GM21526 (cell line): ENCODE measurements at regions not wholly inside any gene's neighbourhood (a gene's known extent, or its start where the extent isn't known, plus 50 kb on each side); places are given as distances from the start of the nearest gene placed in this dataset.

Experiments
- ATAC-seq: cut with Tn5 transposase; IDR thresholded peaks from one replicate; pipeline ENCODE4 v1.9.1; 2021; ENCODE audit warnings: moderate library complexity; ENCODE audit not compliant: unreplicated experiment, low FRiP score

DNA sequence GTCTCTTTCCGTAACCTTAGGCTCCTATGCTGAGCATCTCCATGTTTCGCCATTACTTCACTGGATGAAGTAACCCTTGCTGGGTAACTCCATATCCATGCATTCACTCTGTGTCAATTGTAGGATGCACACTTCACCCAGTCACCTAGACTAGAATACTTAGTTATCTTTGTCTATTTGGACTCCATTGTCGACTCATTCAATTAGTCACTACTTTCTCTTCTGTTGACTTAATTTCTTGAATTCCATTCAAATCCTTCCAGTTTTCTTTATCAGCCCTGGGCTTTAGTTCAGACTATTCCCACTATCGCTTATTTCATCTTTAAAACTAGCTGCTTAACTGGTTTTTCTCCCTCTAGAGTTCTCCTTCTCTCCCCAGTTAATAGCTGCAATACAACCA, 111.3 kb upstream of the TNS3 start:
- ATAC-seq = no peak

DNA sequence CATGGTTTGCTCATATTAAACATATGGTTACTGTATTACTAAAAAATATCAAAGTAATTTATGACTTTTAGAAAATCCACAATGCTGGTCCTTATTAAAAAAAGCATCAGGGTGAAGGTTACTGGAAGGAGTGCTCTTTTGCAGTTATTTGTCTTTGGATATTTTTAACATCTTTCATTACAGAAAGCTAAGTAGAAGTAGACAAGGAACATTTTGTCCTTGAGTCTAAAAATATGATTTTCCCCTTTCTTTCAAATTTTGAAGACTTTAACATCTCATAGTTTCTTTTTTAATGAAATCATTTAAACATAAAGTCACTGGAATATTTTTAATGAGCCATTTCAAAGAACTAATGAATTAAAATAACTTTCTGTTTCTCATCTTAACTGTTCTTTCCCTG, 110.1 kb upstream of the TNS3 start:
- ATAC-seq = no peak

DNA sequence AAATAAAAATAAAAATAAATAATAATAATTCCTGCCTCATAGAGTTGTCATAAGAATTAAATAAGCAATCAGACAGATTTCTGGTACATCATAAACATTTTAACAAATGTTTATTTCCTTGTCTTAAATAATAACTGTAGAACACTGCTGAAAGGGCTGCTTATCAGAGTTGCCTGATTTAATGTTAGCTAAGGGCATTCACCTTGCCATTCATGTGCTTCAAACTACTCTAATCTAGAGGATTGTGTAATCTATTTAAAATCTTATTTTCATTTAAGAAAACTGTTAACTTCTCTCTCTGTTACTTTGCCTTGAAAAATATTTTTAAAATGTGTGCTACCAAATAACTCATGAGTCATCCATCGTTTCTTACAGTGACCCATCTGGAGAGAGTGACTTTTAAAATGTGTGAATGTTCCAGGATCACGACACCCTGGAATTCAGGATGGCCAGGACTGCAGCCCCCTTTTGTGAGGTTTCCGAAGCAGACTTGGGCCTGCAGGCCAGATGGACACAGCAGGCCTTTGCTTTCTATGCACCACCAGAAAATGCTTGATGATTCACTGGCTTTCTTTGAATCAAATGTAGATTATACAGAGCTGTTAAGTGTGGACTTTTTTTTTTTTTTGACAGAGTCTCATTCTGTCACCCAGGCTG, 109.1 kb upstream of the TNS3 start:
- ATAC-seq = no peak

DNA sequence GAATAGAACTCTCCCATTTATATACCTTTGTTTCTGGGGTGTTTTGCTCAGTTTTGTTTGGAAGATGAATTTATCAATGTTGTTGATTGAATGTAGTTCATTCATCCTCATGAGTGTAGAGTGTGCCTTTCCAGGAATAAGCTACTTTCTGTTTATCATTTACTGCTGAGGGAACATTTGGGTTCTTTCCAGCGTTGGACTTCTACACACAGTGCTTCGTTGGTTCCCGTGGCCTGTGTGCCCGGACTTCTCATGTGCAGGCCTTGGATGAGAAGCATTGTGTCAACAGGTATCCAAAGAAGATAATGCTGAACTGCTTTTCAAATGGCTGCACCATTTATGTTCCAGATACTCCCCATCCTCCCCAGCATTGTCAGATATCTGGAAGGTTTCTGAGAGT, 107.6 kb upstream of the TNS3 start:
- no peak for ATAC-seq

DNA sequence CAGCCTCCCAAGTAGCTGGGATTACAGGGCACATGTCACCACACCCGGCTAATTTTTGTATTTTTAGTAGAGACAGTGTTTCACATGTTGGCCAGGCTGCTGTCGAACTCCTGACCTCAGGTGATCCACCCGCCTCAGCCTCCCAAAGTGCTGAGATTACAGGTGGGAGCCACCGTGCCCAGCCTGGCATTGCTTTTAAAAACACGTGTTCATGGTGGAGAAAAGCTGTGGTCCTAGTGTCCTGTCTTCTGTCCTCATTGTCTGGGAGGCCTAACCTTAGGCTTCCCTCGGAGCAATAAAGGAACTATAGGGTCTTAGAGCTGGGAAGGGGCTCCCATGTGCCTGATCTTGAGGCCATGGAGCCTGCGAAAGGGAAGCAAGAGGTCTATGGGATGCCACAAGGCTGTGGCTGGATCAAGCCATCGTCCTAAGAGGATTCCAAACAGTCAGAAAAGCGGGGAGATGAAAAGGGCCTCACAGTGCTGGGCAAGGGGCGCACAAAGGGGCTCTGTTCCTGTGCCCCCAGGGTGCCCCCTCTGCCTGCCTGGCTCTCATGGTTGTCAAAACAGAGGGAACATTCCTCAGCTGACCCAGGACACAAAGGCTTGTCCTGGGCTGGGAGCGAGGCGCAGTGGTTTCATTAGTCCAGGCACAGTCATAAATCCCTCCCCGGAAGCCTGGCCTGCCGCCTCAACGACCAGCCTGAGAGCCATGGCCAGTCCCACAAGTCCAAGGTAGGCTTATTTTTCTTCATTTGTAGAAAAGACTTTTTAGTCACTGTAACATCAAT, 106.6 kb upstream of the TNS3 start:
- no peak for ATAC-seq

DNA sequence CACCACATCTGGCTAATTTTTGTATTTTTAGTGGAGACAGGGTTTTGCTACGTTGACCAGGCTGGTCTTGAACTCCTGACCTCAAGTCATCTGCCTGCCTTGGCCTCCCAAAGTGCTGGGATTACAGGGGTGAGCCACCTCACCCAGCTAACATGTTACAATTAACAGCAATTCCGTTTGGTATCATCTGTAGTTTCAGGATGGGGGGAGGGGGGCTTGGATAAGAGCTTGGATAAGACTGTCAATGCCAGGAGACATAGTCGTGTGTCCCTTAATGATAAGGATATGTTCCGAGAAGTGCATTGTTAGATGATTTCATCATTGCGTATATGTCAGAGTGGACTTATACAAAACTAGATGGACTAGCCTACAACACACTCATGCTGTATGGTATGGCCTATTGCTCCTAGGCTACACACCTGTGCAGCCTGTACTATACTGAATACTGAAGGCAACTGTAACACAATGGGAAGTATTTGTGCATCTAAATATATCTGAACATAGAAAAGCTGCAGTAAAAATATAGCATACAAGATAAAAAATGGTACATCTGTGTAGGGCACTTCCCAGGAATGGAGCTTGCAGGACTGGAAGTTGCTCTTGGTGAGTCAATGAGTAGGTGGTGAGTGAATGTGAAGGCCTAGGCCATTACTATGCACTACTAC, 103.9 kb upstream of the TNS3 start:
- ATAC-seq = no peak

DNA sequence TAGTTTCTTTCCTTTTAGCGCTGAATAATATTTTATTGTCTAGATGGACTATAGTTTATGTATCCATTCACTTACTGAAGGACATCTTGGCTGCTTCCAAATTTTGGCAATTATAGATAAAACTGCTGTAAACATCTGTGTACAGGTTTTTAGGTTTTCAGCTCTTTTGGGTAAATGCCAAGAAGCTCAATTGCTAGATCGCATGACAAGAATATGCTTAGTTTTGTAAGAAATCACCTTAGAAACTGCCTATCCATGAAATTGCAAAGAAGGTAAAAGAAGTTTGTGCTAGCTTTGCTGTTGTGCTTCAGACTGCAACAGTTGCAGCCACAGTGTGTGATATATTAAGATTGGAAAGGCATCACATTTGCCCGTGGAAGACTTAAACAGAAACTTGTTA, 103.2 kb upstream of the TNS3 start:
- ATAC-seq = no peak

DNA sequence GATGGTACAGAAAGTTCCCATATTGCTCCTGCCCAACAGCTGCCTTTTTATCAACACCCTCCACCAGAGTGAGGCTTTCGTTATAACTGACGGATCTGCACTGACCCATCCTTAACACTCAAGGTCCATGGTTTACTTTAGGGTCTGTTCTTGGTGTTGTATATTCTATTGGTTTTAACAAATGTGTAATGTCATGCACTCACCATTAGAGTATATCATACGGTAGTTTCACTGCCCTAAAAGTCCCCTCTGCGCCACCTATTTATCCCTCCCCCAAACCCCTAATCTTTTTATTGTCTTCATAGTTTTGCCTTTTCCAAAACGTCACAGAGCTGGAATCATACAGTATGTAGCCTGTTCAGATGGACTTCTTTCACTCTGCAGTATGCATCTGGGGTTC, 102.8 kb upstream of the TNS3 start:
- no peak for ATAC-seq

DNA sequence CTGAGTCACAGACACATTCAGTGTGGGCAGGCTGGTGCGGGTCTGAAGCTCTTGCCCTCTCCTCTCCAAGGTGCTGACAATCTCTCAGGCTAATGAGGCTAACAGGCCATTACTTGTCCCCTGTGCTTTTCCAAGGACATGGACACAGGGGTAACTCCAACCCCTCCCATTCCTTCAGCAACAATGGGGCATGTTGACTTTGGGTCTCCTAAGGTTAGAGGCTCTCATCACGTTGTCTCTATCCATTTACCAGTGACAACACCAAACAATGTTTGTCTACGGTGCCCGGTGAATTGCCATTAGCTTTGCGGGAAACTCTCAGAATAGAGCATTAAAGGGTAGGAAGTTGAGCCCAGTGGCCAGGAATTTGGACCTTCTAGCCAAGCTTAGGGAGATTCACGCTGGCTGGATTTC, 101.6 kb upstream of the TNS3 start:
- no peak for ATAC-seq

DNA sequence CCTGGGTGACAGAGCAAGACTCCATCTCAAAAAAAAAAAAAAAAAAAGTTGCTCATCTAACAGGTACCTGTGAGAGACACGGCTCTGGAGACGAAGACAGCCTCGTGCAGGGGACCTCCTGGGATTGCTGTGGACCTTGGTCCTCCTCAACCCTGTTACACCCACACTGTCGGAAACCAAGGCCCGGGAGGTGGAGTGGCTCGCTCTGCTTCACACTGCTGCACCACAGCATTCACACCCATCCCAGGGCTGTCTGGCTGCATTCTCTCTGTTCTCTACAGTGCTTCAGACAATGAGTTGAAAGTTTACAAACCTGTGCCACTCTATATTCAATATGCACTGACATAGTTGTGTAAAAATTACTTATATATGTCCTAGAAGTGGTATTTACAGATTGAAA, 101.0 kb upstream of the TNS3 start:
- ATAC-seq = no peak

DNA sequence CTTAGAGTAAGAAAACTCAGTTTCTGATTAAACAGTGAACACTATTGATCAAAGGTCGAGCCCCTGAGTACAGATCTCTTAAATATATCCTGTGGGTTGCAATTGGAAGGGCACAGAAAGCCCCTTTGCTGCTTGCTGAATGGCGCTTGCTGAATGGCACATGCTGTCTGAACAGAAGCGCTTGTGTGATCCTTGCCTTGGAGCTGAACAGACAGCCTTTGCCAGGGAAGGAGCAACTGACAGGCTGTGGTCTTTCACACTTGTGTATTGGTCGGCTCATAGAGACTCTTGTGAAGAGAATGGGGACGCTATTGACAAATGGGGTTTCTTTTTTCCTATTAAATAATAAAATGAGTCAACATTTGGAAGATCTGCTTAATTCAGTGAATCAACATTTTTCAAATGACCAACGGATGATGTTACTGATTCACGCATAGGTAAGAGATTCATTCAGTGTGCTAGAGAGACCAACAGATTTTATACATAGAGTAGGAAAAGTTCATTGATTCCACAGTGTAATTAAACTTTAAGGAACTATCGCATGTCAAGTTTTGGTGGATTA, 99.4 kb upstream of the TNS3 start:
- no peak for ATAC-seq

DNA sequence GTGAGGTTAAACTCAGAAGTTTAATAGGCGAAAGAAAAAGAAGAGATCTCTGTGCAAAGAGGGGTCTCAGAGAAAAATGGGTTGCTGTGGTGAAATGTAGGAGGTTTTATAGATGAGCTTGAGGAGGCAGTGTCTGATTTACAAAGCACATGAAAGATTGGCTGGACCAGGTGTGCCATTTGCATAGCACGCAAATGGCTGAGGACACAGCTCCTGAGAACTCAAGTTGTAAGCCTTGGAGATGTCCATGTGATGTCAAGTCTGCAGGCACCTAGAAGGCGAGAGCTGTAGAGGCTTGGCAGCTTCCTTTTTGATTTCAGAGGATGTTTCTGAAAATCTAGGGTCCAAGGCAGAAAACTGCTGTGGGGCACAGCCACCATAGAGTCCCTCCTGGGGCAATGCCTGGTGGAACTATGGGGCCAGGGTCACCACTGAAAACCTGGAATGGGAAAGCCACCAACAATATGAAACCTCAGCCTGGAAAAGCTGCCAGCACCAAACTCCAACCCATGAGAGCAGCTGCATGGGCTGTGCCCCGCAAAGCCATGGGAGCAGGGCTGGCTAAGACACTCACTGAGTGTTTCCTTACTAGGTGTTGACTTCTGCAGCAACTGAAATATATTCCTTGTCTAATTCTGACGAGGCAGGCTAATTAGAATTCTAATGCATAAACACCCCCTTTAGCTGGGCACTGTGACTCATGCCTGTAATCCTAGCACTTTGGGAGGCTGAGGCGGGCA, 96.9 kb upstream of the TNS3 start:
- no peak for ATAC-seq

DNA sequence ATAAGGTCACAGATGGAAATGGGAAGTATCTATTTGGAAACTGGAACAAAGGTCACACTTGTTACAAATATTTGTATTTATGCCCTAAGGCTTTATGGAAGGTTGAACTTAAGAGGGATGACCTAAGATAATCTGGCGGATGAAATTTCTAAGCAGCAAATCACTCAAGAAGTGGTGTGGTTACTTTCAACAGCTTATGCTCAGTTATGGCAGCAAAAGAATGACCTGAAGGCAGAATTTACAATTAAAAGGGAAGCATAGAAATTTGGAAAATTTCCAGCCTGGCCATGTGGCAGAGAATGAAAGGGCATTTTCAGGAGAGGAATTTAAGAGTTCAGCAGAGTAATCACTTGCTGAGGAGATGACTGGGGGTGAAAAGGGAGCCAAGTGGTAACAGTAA, 95.8 kb upstream of the TNS3 start:
- ATAC-seq = no peak

DNA sequence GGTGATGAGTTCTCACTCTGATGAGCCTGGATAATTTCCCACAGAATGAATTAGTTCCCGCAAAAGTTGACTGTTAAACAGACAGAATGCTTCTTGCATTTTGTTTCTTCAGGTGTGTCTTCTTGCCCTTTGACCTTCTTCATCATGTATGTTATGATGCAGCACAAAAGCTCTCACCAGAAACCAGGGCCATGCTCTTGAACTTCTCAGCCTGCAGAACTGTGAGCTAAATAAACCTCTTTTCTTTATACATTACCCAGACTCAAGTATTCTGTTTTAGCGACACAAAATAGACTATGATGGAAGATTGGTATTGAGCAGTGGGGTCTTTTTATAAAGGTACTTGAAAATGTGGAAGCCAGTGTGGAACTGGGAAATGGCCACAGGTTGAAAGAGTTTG, 95.2 kb upstream of the TNS3 start:
- no peak for ATAC-seq

DNA sequence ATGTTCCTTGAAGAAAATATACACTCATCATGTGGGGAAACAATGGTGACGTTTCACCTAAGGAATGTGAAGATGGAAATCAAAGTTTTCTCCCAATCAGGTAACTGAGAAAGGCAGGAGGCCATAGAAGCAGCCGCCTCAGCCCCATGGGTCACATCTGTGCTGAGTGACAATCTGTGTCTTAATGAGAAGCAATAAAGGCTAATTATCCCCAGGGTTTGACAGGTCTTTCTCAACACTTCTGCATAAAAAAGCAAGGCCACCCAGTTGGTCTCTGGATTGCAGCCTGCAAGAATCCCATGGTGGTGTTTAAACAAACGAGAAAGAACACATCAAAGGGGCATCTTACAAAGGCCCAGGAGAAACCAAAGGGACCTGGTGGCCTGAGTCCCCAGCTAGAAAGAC, 91.1 kb upstream of the TNS3 start:
- no peak for ATAC-seq

DNA sequence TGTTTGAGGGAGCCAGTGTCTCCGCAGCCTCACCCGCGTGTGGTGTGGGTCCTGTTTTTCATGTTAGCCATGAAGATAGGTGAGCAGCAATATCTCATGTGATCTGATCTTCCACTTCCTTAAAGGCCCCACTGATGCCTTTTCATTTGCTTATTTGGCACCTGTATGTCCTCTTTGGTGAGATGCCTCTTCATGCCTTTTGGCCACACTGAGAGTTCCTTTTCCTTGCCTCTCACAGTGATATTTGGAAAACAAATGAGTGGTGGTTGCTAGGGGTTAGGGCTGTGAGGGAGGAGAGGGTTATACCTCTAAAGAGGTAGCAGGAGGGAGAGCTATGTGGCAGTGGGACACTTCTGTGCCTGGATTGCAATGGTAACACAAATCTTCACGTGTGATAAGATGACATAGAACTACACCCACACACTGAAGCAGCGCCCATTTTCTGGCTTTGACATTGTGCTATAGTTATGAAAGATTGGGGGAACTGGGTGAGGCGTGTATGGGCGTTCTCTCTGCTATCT, 90.4 kb upstream of the TNS3 start:
- no peak for ATAC-seq

DNA sequence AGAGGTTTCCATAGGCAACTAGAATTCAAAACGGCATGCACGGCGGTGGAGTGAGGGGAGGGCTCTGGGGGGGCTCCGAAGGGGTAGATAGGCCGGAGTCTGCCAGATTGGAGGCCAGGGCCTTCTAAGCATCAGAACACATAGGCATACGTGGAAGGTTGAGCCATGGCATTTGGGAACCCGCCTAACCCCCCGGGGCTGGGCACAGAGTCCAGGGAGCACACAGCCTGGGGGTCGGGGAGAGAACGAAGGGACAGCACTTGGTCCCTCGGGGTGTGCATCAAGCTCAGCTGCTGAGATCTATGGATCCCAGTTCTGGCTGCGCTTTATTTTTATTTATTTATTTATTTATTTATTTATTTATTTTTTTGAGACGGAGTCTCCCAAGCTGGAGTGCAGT, 89.4 kb upstream of the TNS3 start:
- ATAC-seq = no peak

DNA sequence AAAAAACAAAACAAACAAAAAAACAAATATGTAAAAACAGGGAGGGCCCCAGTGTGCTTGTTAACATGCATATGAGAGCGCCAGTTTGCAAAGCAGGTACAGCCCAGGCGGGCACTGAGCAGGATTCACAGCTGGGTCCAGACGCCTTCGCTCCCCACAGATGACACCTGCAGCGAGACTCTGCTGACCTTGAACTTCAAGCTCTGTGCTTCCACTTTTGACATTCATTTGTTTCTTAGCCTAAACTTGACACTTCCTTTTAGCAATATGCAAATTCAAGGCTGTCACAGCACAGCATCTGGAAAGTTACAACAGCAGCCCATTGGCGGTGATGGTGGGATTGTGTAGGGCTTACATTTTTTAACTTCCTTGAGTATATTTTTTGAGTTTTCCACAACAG, 88.8 kb upstream of the TNS3 start:
- ATAC-seq = peak; percentile 84

DNA sequence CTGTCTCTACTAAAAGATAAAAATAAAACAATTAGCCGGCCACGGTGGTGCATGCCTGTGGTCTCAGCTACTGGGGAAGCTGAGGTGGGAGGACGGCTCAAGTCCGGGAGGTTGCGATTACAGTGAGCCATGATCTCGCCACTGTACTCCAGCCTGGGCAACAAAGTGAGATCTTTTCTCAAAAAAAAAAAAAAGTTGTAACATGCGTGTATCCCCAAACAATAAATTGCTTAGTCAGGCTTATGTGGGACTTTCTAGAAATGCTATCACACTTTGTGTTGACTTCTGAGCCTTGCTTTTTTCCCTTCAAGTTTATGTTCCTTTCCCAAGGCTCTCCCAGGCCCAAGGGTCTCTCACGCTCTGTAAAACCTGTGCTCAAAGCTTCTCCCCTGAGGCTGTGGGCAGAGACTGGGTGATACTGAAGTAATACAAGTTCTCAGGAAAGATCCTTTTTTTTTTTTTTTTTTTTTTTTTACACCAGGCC, 88.0 kb upstream of the TNS3 start:
- no peak for ATAC-seq

DNA sequence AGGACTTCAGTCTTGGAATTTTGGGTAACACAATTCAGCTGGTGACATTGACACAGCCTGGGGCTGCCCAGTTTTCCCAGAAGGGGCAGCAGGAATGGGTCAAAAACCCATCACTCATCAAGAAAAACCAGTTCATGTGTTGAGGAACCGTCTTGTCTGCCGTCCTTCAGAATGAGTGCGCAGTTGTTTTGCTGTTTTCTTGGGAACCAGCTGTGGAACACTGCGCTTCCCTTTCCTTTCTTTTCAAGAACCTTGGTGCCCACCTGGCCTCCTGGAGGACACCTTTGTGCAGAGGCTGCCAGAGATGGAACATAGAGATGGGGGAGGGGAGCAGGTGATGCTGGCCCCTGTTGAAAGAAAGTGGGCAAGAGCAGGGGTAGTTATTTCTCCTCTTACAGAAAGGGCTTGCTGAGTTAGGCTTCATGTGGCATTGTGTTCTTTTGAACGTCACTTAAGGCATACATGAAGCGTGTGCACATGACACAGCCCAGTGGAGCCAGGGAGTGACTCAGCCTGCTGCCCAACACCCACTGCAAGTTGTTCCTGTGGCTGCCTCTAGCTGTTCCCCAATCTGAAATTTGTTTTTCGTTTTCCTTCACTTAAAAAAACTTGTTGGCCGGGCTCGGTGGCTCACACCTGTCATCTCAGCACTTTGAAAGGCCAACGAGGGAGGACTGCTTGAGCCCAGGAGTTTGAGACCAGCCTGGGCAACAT, 87.4 kb upstream of the TNS3 start:
- peak; percentile 81 for ATAC-seq
